HG03439 (cell line): ENCODE measurements at regions not wholly inside any gene's neighbourhood (a gene's known extent, or its start where the extent isn't known, plus 50 kb on each side); places are given as distances from the start of the nearest gene placed in this dataset.

Experiments
- ATAC-seq: cut with Tn5 transposase; IDR thresholded peaks from one replicate; pipeline ENCODE4 v1.9.1; 2021; ENCODE audit warnings: mild to moderate bottlenecking, moderate library complexity; ENCODE audit not compliant: unreplicated experiment

- no peak for ATAC-seq
These were observed 178.3 kb downstream of the SUCNR1 start for GRCh38 chr3:152051501-152052404.

GRCh38 chr3:152053866-152054265, 180.4 kb downstream of the SUCNR1 start:
- no peak for ATAC-seq

GRCh38 chr3:152054315-152054714, 180.9 kb downstream of the SUCNR1 start:
- no peak for ATAC-seq

GRCh38 chr3:152056073-152056472, 182.6 kb downstream of the SUCNR1 start:
- ATAC-seq = no peak

GRCh38 chr3:152056481-152056880, 183.0 kb downstream of the SUCNR1 start:
- ATAC-seq = no peak

GRCh38 chr3:152056987-152057386, 183.5 kb downstream of the SUCNR1 start:
- ATAC-seq = no peak

- no peak for ATAC-seq
These were observed 185.4 kb downstream of the SUCNR1 start for GRCh38 chr3:152058856-152059255.

- ATAC-seq = no peak
These were observed 187.3 kb downstream of the SUCNR1 start for GRCh38 chr3:152060701-152061100.

- ATAC-seq = no peak
These were observed 187.9 kb downstream of the SUCNR1 start for GRCh38 chr3:152061296-152061695.

- ATAC-seq = no peak
These were observed 196.4 kb downstream of the SUCNR1 start for GRCh38 chr3:152069871-152070270.

- no peak for ATAC-seq
These were observed 197.4 kb upstream of the MBNL1 start for GRCh38 chr3:152071315-152071714.

- ATAC-seq = no peak
These were observed 196.8 kb upstream of the MBNL1 start for GRCh38 chr3:152071924-152072323.

GRCh38 chr3:152073267-152073666, 195.5 kb upstream of the MBNL1 start:
- no peak for ATAC-seq

- ATAC-seq = no peak
These were observed 192.6 kb upstream of the MBNL1 start for GRCh38 chr3:152076148-152076547.

- ATAC-seq = no peak
These were observed 188.7 kb upstream of the MBNL1 start for GRCh38 chr3:152079980-152080379.

GRCh38 chr3:152083135-152083534, 185.6 kb upstream of the MBNL1 start:
- ATAC-seq = no peak

- no peak for ATAC-seq
These were observed 184.1 kb upstream of the MBNL1 start for GRCh38 chr3:152084441-152085158.

- no peak for ATAC-seq
These were observed 181.6 kb upstream of the MBNL1 start for GRCh38 chr3:152087153-152087552.

GRCh38 chr3:152089528-152089927, 179.2 kb upstream of the MBNL1 start:
- ATAC-seq = no peak

GRCh38 chr3:152091725-152092124, 177.0 kb upstream of the MBNL1 start:
- no peak for ATAC-seq

GRCh38 chr3:152093901-152094300, 174.8 kb upstream of the MBNL1 start:
- ATAC-seq = no peak

- ATAC-seq = no peak
These were observed 174.3 kb upstream of the MBNL1 start for GRCh38 chr3:152094406-152094805.
